ENCODE measurements at regions not wholly inside any gene's neighbourhood (a gene's known extent, or its start where the extent isn't known, plus 50 kb on each side); places are given as distances from the start of the nearest gene placed in this dataset.

DNA sequence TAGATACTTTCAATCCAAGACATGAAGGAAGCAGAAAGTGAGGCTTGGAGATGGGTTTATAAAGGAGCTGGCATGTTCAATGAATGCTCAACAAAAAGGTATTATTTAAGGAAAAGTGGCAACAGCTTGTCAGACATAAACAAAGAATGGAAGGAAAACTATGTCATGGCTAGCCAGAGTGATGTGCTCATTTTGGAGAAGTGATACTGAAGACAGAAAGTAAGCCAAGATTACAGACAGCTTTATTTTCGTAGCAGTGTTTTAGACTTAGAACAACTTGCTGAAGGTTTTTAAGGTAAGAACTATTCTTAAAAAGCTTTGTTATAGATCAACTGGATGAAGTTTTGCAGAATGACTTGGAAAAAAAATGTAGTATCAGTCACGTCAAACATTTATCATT is 160.5 kb upstream of the FERD3L start:
- H3K4me1 ChIP-seq (ENCODE audit: control insufficient read depth, extremely low read depth, insufficient read depth, low read length) = no peaks in the 10 kb centered on the region
- H3K9me1 ChIP-seq (ENCODE audit: control insufficient read depth, extremely low read depth, insufficient read depth, low read length) = no peaks in the 10 kb centered on the region
- FAIRE-seq (no peak), DNase-seq (ENCODE audit: low read depth, low spot score) (no peak)
- no peaks in the 10 kb centered on the region for H3K27me3 ChIP-seq (ENCODE audit: control insufficient read depth, extremely low read depth, insufficient read depth, low read length)
- H3K79me2 ChIP-seq (ENCODE audit: control insufficient read depth, insufficient read depth, low read length) = no peaks in the 10 kb centered on the region
- H4K20me1 ChIP-seq (ENCODE audit: control insufficient read depth, extremely low read depth, insufficient read depth, low read length) = no peaks in the 10 kb centered on the region
- H2AFZ ChIP-seq (ENCODE audit: control insufficient read depth, low read length) = no peak overlapping the region
- H3K36me3 ChIP-seq (ENCODE audit: control insufficient read depth in 2 of 2, extremely low read depth in 1 of 2, insufficient read depth in 2 of 2, low read length in 2 of 2) = no peaks in the 10 kb centered on the region
- no peak overlapping the region for H3K4me2 ChIP-seq (ENCODE audit: control insufficient read depth, extremely low read depth, insufficient read depth, low read depth, low read length)
- no peak for TF ChIP-seq EZH2 (IDR thresholded peaks at IDR 0.05; ENCODE audit: low read length)
- TF ChIP-seq, protein P1, sequence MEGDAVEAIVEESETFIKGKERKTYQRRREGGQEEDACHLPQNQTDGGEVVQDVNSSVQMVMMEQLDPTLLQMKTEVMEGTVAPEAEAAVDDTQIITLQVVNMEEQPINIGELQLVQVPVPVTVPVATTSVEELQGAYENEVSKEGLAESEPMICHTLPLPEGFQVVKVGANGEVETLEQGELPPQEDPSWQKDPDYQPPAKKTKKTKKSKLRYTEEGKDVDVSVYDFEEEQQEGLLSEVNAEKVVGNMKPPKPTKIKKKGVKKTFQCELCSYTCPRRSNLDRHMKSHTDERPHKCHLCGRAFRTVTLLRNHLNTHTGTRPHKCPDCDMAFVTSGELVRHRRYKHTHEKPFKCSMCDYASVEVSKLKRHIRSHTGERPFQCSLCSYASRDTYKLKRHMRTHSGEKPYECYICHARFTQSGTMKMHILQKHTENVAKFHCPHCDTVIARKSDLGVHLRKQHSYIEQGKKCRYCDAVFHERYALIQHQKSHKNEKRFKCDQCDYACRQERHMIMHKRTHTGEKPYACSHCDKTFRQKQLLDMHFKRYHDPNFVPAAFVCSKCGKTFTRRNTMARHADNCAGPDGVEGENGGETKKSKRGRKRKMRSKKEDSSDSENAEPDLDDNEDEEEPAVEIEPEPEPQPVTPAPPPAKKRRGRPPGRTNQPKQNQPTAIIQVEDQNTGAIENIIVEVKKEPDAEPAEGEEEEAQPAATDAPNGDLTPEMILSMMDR (optimal IDR thresholded peaks at IDR 0.05 in 1 of 3, IDR thresholded peaks at IDR 0.05 in 1 of 3, conservative IDR thresholded peaks at IDR 0.05 in 1 of 3; ENCODE audit: extremely low read depth in 1 of 3, insufficient read depth in 2 of 3, low read length in 3 of 3) = no peak
- dilution Hi-C loops (cut with MboI; ENCODE audit: extremely low pct_ligation_motif_present, low sequenced_read_pairs) = no loop called here
- H3K27ac ChIP-seq (ENCODE audit: control insufficient read depth, insufficient read depth, low read length) = no peak overlapping the region
- no peak overlapping the region for H3K4me3 ChIP-seq (ENCODE audit: control insufficient read depth in 2 of 3, extremely low read depth in 1 of 3, insufficient read depth in 2 of 3, low read depth in 1 of 3, low read length in 3 of 3)
- no peaks in the 10 kb centered on the region for H3K9me3 ChIP-seq (ENCODE audit: control insufficient read depth, low read depth, low read length)
- no peak overlapping the region for H3K9ac ChIP-seq (ENCODE audit: control insufficient read depth, extremely low read depth, insufficient read depth, low read length)

DNA sequence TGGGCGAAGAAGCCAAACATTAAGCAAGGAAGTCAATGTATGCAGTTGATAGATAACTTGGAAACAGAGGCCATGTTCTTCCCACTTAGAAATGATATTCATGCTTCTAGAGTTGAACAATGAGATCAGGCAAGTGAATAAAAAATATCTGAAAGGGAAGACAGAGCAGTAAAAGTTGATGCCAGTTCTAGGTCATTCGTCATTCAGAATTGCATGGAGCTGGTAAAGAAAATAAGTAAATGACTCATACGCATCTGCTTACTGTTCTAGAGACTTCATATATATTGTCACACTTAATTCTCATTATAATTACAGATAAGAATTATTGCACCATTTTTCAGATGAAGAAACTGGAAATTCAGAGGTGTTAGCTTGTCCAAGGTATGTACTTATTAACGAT is 158.9 kb upstream of the FERD3L start:
- H3K4me3 ChIP-seq (ENCODE audit: control insufficient read depth in 2 of 3, extremely low read depth in 1 of 3, insufficient read depth in 2 of 3, low read depth in 1 of 3, low read length in 3 of 3) = no peak overlapping the region
- no peak for DNase-seq (ENCODE audit: low read depth, low spot score)
- TF ChIP-seq, protein P1 (optimal IDR thresholded peaks at IDR 0.05 in 1 of 3, IDR thresholded peaks at IDR 0.05 in 1 of 3, conservative IDR thresholded peaks at IDR 0.05 in 1 of 3; ENCODE audit: extremely low read depth in 1 of 3, insufficient read depth in 2 of 3, low read length in 3 of 3) = no peak
- TF ChIP-seq EZH2 (IDR thresholded peaks at IDR 0.05; ENCODE audit: low read length) = no peak
- H3K9me1 ChIP-seq (ENCODE audit: control insufficient read depth, extremely low read depth, insufficient read depth, low read length) = no peaks in the 10 kb centered on the region
- no peak overlapping the region for H3K27ac ChIP-seq (ENCODE audit: control insufficient read depth, insufficient read depth, low read length)
- H3K4me2 ChIP-seq (ENCODE audit: control insufficient read depth, extremely low read depth, insufficient read depth, low read depth, low read length) = no peak overlapping the region
- no peaks in the 10 kb centered on the region for H3K9me3 ChIP-seq (ENCODE audit: control insufficient read depth, low read depth, low read length)
- no peaks in the 10 kb centered on the region for H3K79me2 ChIP-seq (ENCODE audit: control insufficient read depth, insufficient read depth, low read length)
- H3K4me1 ChIP-seq (ENCODE audit: control insufficient read depth, extremely low read depth, insufficient read depth, low read length) = no peaks in the 10 kb centered on the region
- no peak overlapping the region for H2AFZ ChIP-seq (ENCODE audit: control insufficient read depth, low read length)
- dilution Hi-C loops (cut with MboI; ENCODE audit: extremely low pct_ligation_motif_present, low sequenced_read_pairs) = no loop called here
- FAIRE-seq = no peak
- no peaks in the 10 kb centered on the region for H3K36me3 ChIP-seq (ENCODE audit: control insufficient read depth in 2 of 2, extremely low read depth in 1 of 2, insufficient read depth in 2 of 2, low read length in 2 of 2)
- H3K9ac ChIP-seq (ENCODE audit: control insufficient read depth, extremely low read depth, insufficient read depth, low read length) = no peak overlapping the region
- no peaks in the 10 kb centered on the region for H4K20me1 ChIP-seq (ENCODE audit: control insufficient read depth, extremely low read depth, insufficient read depth, low read length)
- H3K27me3 ChIP-seq (ENCODE audit: control insufficient read depth, extremely low read depth, insufficient read depth, low read length) = no peaks in the 10 kb centered on the region
